ENCODE measurements at regions not wholly inside any gene's neighbourhood (a gene's known extent, or its start where the extent isn't known, plus 50 kb on each side); places are given as distances from the start of the nearest gene placed in this dataset.

DNA sequence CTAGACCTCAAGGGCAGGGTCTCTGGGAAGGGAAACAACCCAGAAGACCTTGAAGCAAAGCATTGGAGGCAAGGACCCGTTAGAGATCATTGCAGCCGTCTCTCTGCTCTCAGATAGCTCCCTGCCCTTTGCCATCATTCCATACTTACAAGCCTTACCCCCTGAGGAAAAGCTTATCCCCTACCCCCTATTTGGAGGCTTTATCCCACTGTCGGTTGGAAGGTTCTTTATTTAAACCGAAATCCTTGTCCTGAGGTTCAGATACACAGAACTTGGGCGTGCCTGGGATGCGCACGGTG is 84.4 kb downstream of the EFNB1 start (continued):
- TF ChIP-seq, protein P1, sequence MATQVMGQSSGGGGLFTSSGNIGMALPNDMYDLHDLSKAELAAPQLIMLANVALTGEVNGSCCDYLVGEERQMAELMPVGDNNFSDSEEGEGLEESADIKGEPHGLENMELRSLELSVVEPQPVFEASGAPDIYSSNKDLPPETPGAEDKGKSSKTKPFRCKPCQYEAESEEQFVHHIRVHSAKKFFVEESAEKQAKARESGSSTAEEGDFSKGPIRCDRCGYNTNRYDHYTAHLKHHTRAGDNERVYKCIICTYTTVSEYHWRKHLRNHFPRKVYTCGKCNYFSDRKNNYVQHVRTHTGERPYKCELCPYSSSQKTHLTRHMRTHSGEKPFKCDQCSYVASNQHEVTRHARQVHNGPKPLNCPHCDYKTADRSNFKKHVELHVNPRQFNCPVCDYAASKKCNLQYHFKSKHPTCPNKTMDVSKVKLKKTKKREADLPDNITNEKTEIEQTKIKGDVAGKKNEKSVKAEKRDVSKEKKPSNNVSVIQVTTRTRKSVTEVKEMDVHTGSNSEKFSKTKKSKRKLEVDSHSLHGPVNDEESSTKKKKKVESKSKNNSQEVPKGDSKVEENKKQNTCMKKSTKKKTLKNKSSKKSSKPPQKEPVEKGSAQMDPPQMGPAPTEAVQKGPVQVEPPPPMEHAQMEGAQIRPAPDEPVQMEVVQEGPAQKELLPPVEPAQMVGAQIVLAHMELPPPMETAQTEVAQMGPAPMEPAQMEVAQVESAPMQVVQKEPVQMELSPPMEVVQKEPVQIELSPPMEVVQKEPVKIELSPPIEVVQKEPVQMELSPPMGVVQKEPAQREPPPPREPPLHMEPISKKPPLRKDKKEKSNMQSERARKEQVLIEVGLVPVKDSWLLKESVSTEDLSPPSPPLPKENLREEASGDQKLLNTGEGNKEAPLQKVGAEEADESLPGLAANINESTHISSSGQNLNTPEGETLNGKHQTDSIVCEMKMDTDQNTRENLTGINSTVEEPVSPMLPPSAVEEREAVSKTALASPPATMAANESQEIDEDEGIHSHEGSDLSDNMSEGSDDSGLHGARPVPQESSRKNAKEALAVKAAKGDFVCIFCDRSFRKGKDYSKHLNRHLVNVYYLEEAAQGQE (tag by site-specific recombination; IDR thresholded peaks at IDR 0.05): no peak
- TF ChIP-seq ZNF701 (tag by site-specific recombination; IDR thresholded peaks at IDR 0.05): no peak

GRCh38 chrX:68912113-68912512 is 83.3 kb downstream of the EFNB1 start:
- Histone ChIP-seq H3K4me1 (ENCODE audit: control insufficient read depth, insufficient read depth, low read length) (no peaks in the 10 kb centered on the region; the same call in 1 of the 2 replicates), H3K9me3 (ENCODE audit: control insufficient read depth, insufficient read depth, low read depth, low read length) (no peaks in the 10 kb centered on the region)
- POLR2A ChIA-PET: no interaction called here

More at GRCh38 chrX:68912113-68912512, 83.3 kb downstream of the EFNB1 start:
- no peak overlapping the region for H3K27ac ChIP-seq (ENCODE audit: extremely low read depth, low read depth, low read length)
- TF ChIP-seq ZNF623 (tag by site-specific recombination; IDR thresholded peaks at IDR 0.05) (no peak), BCL11A (tag by site-specific recombination; IDR thresholded peaks at IDR 0.05; ENCODE audit: low read depth) (no peak), ZNF501 (tag by site-specific recombination; IDR thresholded peaks at IDR 0.05) (no peak), ZNF555 (tag by site-specific recombination; conservative IDR thresholded peaks at IDR 0.05) (no peak), ZNF670 (tag by site-specific recombination; IDR thresholded peaks at IDR 0.05; ENCODE audit: low read depth) (no peak), ZNF624 (tag by site-specific recombination; IDR thresholded peaks at IDR 0.05) (no peak), PRDM2 (tag by site-specific recombination; IDR thresholded peaks at IDR 0.05; ENCODE audit: borderline replicate concordance) (no peak), ZNF404 (tag by site-specific recombination; IDR thresholded peaks at IDR 0.05) (no peak), HOXA7 (CRISPR knock-in tag; IDR thresholded peaks at IDR 0.05; ENCODE audit: borderline replicate concordance) (no peak)
- TF ChIP-seq, protein P2, sequence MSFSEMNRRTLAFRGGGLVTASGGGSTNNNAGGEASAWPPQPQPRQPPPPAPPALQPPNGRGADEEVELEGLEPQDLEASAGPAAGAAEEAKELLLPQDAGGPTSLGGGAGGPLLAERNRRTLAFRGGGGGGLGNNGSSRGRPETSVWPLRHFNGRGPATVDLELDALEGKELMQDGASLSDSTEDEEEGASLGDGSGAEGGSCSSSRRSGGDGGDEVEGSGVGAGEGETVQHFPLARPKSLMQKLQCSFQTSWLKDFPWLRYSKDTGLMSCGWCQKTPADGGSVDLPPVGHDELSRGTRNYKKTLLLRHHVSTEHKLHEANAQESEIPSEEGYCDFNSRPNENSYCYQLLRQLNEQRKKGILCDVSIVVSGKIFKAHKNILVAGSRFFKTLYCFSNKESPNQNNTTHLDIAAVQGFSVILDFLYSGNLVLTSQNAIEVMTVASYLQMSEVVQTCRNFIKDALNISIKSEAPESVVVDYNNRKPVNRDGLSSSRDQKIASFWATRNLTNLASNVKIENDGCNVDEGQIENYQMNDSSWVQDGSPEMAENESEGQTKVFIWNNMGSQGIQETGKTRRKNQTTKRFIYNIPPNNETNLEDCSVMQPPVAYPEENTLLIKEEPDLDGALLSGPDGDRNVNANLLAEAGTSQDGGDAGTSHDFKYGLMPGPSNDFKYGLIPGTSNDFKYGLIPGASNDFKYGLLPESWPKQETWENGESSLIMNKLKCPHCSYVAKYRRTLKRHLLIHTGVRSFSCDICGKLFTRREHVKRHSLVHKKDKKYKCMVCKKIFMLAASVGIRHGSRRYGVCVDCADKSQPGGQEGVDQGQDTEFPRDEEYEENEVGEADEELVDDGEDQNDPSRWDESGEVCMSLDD (tag by site-specific recombination; IDR thresholded peaks at IDR 0.05): no peak
- no peaks in the 10 kb centered on the region for H3K36me3 ChIP-seq (ENCODE audit: control insufficient read depth in 2 of 2, insufficient read depth in 1 of 2, low read length in 2 of 2)
- CTCF ChIA-PET: interaction anchor here (0.6 to 1.1 kb wide), 4 partner anchors 14 to 179 kb away, joined by 3 read pairs; no protein-coding TSS in a partner anchor
- H3K4me3 ChIP-seq (ENCODE audit: low read depth, low read length): no peak overlapping the region

Data from HEK293 (cell line).